Activated naive CD4-positive, alpha-beta T cell treated with anti-CD3 and anti-CD28 coated beads, Interleukin-2, amount 50 U/mL, for 72 hours (primary cell): ENCODE measurements at regions not wholly inside any gene's neighbourhood (a gene's known extent, or its start where the extent isn't known, plus 50 kb on each side); places are given as distances from the start of the nearest gene placed in this dataset.
"Not testable (repeated sequence)": the region's sequence is repeated elsewhere in the genome, so short reads cannot be mapped to it uniquely, and the experiment has no call there.

ENCODE experiments used
- ATAC-seq, 2 donors: fragments of 150-1000 bp; cut with Tn5 transposase; 2 replicates each; pipeline ENCODE4 v1.10.0; 2021; ENCODE audit warnings: mild to moderate bottlenecking in 2 of 2, moderate library complexity in 2 of 2
- DNase-seq, 2 donors: peaks; one replicate each; pipeline ENCODE4 v3.0.0; 2021 to 2022; ENCODE audit warnings: low spot score in 2 of 2
- H3K27ac Mint-ChIP-seq, 2 donors: one replicate each; pipeline ENCODE4 v1.8.0; 2022; ENCODE audit warnings: mild to moderate bottlenecking in 2 of 2, mixed read lengths in 2 of 2
- H3K36me3 Mint-ChIP-seq, 2 donors: one replicate each; pipeline ENCODE4 v1.8.0; 2022; ENCODE audit warnings: mixed read lengths in 2 of 2
- H3K9me3 Mint-ChIP-seq, 2 donors: one replicate each; pipeline ENCODE4 v1.8.0; 2022; ENCODE audit warnings: mixed read lengths in 2 of 2

- not testable (repeated sequence) for DNase-seq, ATAC-seq, H3K27ac Mint-ChIP-seq, H3K36me3 Mint-ChIP-seq, H3K9me3 Mint-ChIP-seq
Measured at GRCh38 chr20:47907951-47908350, 122.7 kb upstream of the SULF2 start.

- no peak overlapping the region for H3K27ac Mint-ChIP-seq
- no peak for DNase-seq
- H3K9me3 Mint-ChIP-seq, result no peaks in the 10 kb centered on the region
- no peaks in the 10 kb centered on the region for H3K36me3 Mint-ChIP-seq
- no peak for ATAC-seq
Measured at GRCh38 chr20:47907031-47907675, 121.9 kb upstream of the SULF2 start.

- H3K36me3 Mint-ChIP-seq, result no peaks in the 10 kb centered on the region
- H3K9me3 Mint-ChIP-seq, result no peaks in the 10 kb centered on the region
Measured at GRCh38 chr20:47906348-47906660, 121.0 kb upstream of the SULF2 start.

GRCh38 chr20:47905628-47906347 lies 120.5 kb upstream of the SULF2 start:
- H3K36me3 Mint-ChIP-seq, result no peaks in the 10 kb centered on the region
- no peak for ATAC-seq
- H3K27ac Mint-ChIP-seq, result no peak overlapping the region
- DNase-seq, result no peak
- H3K9me3 Mint-ChIP-seq, result no peaks in the 10 kb centered on the region

More at GRCh38 chr20:47906348-47906660, 121.0 kb upstream of the SULF2 start:
- no peak overlapping the region for H3K27ac Mint-ChIP-seq
- no peak for DNase-seq
- ATAC-seq, result no peak

- not testable (repeated sequence) for H3K9me3 Mint-ChIP-seq, DNase-seq, H3K36me3 Mint-ChIP-seq, H3K27ac Mint-ChIP-seq, ATAC-seq
Measured at GRCh38 chr20:47903009-47903408, 117.7 kb upstream of the SULF2 start.

- not testable (repeated sequence) for ATAC-seq, DNase-seq, H3K9me3 Mint-ChIP-seq, H3K36me3 Mint-ChIP-seq, H3K27ac Mint-ChIP-seq
Measured at GRCh38 chr20:47899313-47899712, 114.0 kb upstream of the SULF2 start.

- DNase-seq, result no peak
- no peak for ATAC-seq
- no peaks in the 10 kb centered on the region for H3K36me3 Mint-ChIP-seq
- H3K9me3 Mint-ChIP-seq, result no peaks in the 10 kb centered on the region
- H3K27ac Mint-ChIP-seq, result no peak overlapping the region
Measured at GRCh38 chr20:47897461-47897860, 112.2 kb upstream of the SULF2 start.

- ATAC-seq, DNase-seq, H3K9me3 Mint-ChIP-seq, H3K27ac Mint-ChIP-seq, H3K36me3 Mint-ChIP-seq: not testable (repeated sequence)
Measured at GRCh38 chr20:47892681-47893080, 107.4 kb upstream of the SULF2 start.

GRCh38 chr20:47890708-47891107 lies 105.4 kb upstream of the SULF2 start:
- not testable (repeated sequence) for H3K27ac Mint-ChIP-seq, H3K9me3 Mint-ChIP-seq, ATAC-seq, H3K36me3 Mint-ChIP-seq, DNase-seq

GRCh38 chr20:47889751-47890150 lies 104.5 kb upstream of the SULF2 start:
- not testable (repeated sequence) for H3K27ac Mint-ChIP-seq, H3K9me3 Mint-ChIP-seq, ATAC-seq, H3K36me3 Mint-ChIP-seq
- DNase-seq, result peak in 1 of 2 donors; percentile 43

- H3K27ac Mint-ChIP-seq, result no peak overlapping the region
Measured at GRCh38 chr20:47888351-47888750, 103.1 kb upstream of the SULF2 start.

GRCh38 chr20:47887477-47888080 lies 102.3 kb upstream of the SULF2 start:
- H3K27ac Mint-ChIP-seq, result no peak overlapping the region
- DNase-seq (peak in 1 of 2 donors; percentile 13), ATAC-seq (no peak)
- H3K36me3 Mint-ChIP-seq, result no peaks in the 10 kb centered on the region
- H3K9me3 Mint-ChIP-seq, result no peaks in the 10 kb centered on the region

More at GRCh38 chr20:47888351-47888750, 103.1 kb upstream of the SULF2 start:
- H3K9me3 Mint-ChIP-seq, result no peaks in the 10 kb centered on the region
- DNase-seq, result peak in 1 of 2 donors; percentile 38
- ATAC-seq, result no peak
- no peaks in the 10 kb centered on the region for H3K36me3 Mint-ChIP-seq

GRCh38 chr20:47887064-47887463 lies 101.8 kb upstream of the SULF2 start:
- DNase-seq (peak in 1 of 2 donors; percentile 26), ATAC-seq (no peak)
- no peaks in the 10 kb centered on the region for H3K9me3 Mint-ChIP-seq
- H3K27ac Mint-ChIP-seq, result no peak overlapping the region
- H3K36me3 Mint-ChIP-seq, result no peaks in the 10 kb centered on the region

GRCh38 chr20:47886454-47887041 lies 101.3 kb upstream of the SULF2 start:
- DNase-seq (peak in 1 of 2 donors; percentile 21), ATAC-seq (no peak)
- H3K27ac Mint-ChIP-seq, result no peak overlapping the region
- H3K9me3 Mint-ChIP-seq, result no peaks in the 10 kb centered on the region
- H3K36me3 Mint-ChIP-seq, result no peaks in the 10 kb centered on the region

GRCh38 chr20:47885909-47886453 lies 100.7 kb upstream of the SULF2 start:
- Mint-ChIP-seq H3K27ac (no peak overlapping the region), H3K36me3 (no peaks in the 10 kb centered on the region), H3K9me3 (no peaks in the 10 kb centered on the region)
- ATAC-seq, result no peak
- DNase-seq, result no peak

- peak in 1 of 2 donors; percentile 11 for DNase-seq
- not testable (repeated sequence) for H3K27ac Mint-ChIP-seq, H3K9me3 Mint-ChIP-seq, H3K36me3 Mint-ChIP-seq, ATAC-seq
Measured at GRCh38 chr20:47883940-47884339, 98.7 kb upstream of the SULF2 start.

- no peaks in the 10 kb centered on the region for H3K36me3 Mint-ChIP-seq
- ATAC-seq (no peak), DNase-seq (peak in 1 of 2 donors; percentile 26)
- no peaks in the 10 kb centered on the region for H3K9me3 Mint-ChIP-seq
- H3K27ac Mint-ChIP-seq, result no peak overlapping the region
Measured at GRCh38 chr20:47883186-47883585, 97.9 kb upstream of the SULF2 start.
